ENCODE measurements at regions not wholly inside any gene's neighbourhood (a gene's known extent, or its start where the extent isn't known, plus 50 kb on each side); places are given as distances from the start of the nearest gene placed in this dataset.

- Histone ChIP-seq H3K23ac (ENCODE audit: insufficient read length) (no peak overlapping the region), H3K27ac (ENCODE audit: low read depth, low read length) (no peak overlapping the region), H3K79me2 (ENCODE audit: control insufficient read depth in 1 of 2, insufficient read depth in 2 of 2, low read length in 2 of 2) (no peaks in the 10 kb centered on the region), H3K79me1 (ENCODE audit: low read depth, low read length) (no peaks in the 10 kb centered on the region; the same call in 1 of the 2 replicates), H3K36me3 (ENCODE audit: control insufficient read depth in 2 of 4, insufficient read depth in 4 of 4, low read length in 3 of 4) (no peaks in the 10 kb centered on the region), H4K8ac (ENCODE audit: extremely low read depth, insufficient read depth, low read length) (no peak overlapping the region), H2BK5ac (ENCODE audit: low read depth, low read length) (no peak overlapping the region), H2BK20ac (ENCODE audit: low read length) (no peak overlapping the region), H3K4me2 (ENCODE audit: insufficient read depth in 1 of 2, low read depth in 2 of 2, low read length in 2 of 2) (no peak overlapping the region), H2BK120ac (replicated peaks; ENCODE audit: low read depth, low read length) (no peak overlapping the region), H2BK12ac (ENCODE audit: low read depth, low read length) (no peak overlapping the region), H4K20me1 (replicated peaks in 1 of 2; ENCODE audit: control insufficient read depth in 1 of 2, insufficient read depth in 2 of 2, low read length in 2 of 2) (no peaks in the 10 kb centered on the region), H3K4me3 (ENCODE audit: extremely low read depth in 1 of 4, insufficient read depth in 2 of 4, low read depth in 3 of 4, low read length in 4 of 4) (no peak overlapping the region), H4K91ac (replicated peaks; ENCODE audit: insufficient read length, low read length) (no peak overlapping the region), H3K23me2 (ENCODE audit: low read depth, low read length) (no peaks in the 10 kb centered on the region), H2AFZ (ENCODE audit: low read length) (no peak overlapping the region), H4K5ac (ENCODE audit: insufficient read length, low read depth, low read length) (no peak overlapping the region), H2BK15ac (ENCODE audit: low read length) (no peak overlapping the region), H3K4me1 (replicated peaks in 1 of 4; ENCODE audit: control insufficient read depth in 3 of 4, insufficient read depth in 4 of 4, low read length in 3 of 4) (no peaks in the 10 kb centered on the region; a peak in 1 of 7 replicates), H3K56ac (replicated peaks; ENCODE audit: insufficient read length, low read depth, low read length) (no peak overlapping the region), H3K4ac (replicated peaks; ENCODE audit: insufficient read length, low read depth, low read length) (no peak overlapping the region), H3K18ac (ENCODE audit: extremely low read depth, low read length) (no peak overlapping the region), H3K9ac (replicated peaks in 1 of 4; ENCODE audit: extremely low read depth in 1 of 4, low read depth in 3 of 4, low read length in 3 of 4) (no peak overlapping the region), H3K14ac (ENCODE audit: insufficient read length) (no peak overlapping the region), H3K27me3 (replicated peaks in 1 of 4; ENCODE audit: control insufficient read depth in 3 of 4, extremely low read depth in 1 of 4, insufficient read depth in 3 of 4, low read length in 3 of 4) (peaks cover 0 to 5% (median 2%) of the 10 kb centered on the region in 4 experiments; a peak in 4 of 7 replicates), H2AK5ac (ENCODE audit: low read depth, low read length) (no peak overlapping the region), H3K9me3 (ENCODE audit: insufficient read depth in 2 of 2, low read depth in 1 of 2, low read length in 1 of 2) (no peaks in the 10 kb centered on the region)
- no peak for FAIRE-seq
- ChIA-PET CTCF (ENCODE audit: partially characterized antibody) (no interaction called here), POLR2A (ENCODE audit: partially characterized antibody) (no interaction called here)
- WGBS, 2 experiments (ENCODE audit: extremely low coverage in 1 of 2, insufficient coverage in 1 of 2, insufficient read length in 1 of 2, insufficient replicate concordance in 2 of 2, low coverage in 1 of 2, low lambda C conversion rate in 2 of 2, missing lambda C conversion rate in 1 of 2) = 95% methylated on average over 5 of the region's 5 CpGs; no CpG with 5 or more reads in 1 of the 2 experiments
- DNase-seq (ENCODE audit: low read depth in 1 of 2, low spot score in 2 of 2) = no peak
- no peak for TF ChIP-seq FOSL1 (IDR thresholded peaks at IDR 0.05; ENCODE audit: insufficient read depth, low read depth, low read length)
- no peak for TF ChIP-seq SUZ12 (IDR thresholded peaks at IDR 0.05; ENCODE audit: low read length)
- TF ChIP-seq NANOG (IDR thresholded peaks at IDR 0.05; ENCODE audit: insufficient read depth, low read depth, low read length, poor library complexity, severe bottlenecking) = no peak
- no peak for TF ChIP-seq PHF8 (conservative IDR thresholded peaks at IDR 0.05; ENCODE audit: low read depth, low read length)
- no peak for TF ChIP-seq GTF2F1 (IDR thresholded peaks at IDR 0.05; ENCODE audit: borderline replicate concordance, low read depth, low read length)
- no peak for TF ChIP-seq SIN3A (conservative IDR thresholded peaks at IDR 0.05 in 1 of 2, IDR thresholded peaks at IDR 0.05 in 1 of 2; ENCODE audit: low read depth in 1 of 2, low read length in 2 of 2)
- no peak for TF ChIP-seq ZNF274 (IDR thresholded peaks at IDR 0.05; ENCODE audit: borderline replicate concordance, extremely low read depth, low read length)
- TF ChIP-seq, protein P1, sequence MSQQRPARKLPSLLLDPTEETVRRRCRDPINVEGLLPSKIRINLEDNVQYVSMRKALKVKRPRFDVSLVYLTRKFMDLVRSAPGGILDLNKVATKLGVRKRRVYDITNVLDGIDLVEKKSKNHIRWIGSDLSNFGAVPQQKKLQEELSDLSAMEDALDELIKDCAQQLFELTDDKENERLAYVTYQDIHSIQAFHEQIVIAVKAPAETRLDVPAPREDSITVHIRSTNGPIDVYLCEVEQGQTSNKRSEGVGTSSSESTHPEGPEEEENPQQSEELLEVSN (IDR thresholded peaks at IDR 0.05) = no peak
- no peak for TF ChIP-seq RXRA (IDR thresholded peaks at IDR 0.05; ENCODE audit: insufficient read depth, low read depth, low read length)
- no peak for TF ChIP-seq CHD2 (IDR thresholded peaks at IDR 0.05; ENCODE audit: low read length)
- TF ChIP-seq EP300 (IDR thresholded peaks at IDR 0.05; ENCODE audit: borderline replicate concordance in 1 of 2, low read depth in 2 of 2, low read length in 2 of 2) = no peak
- no peak for TF ChIP-seq BCL11A (IDR thresholded peaks at IDR 0.05; ENCODE audit: low read depth in 2 of 2, low read length in 2 of 2)
These were observed 77.0 kb upstream of the NCAM1 start for GRCh38 chr11:112884012-112884767.

All from H1 (cell line).